Stimulated activated memory B cell treated with anti-CD40 and anti-IgM and Interleukin-4, amounts not matched to agents 10 μg/mL and 1 μg/mL and 100 μg/mL, for 72 hours (primary cell): ENCODE measurements at regions not wholly inside any gene's neighbourhood (a gene's known extent, or its start where the extent isn't known, plus 50 kb on each side); places are given as distances from the start of the nearest gene placed in this dataset.

Experiments used
- ATAC-seq: fragments of 150-1000 bp; cut with Tn5 transposase; 2 replicates; pipeline ENCODE4 v1.10.0; 2021
- H3K27ac Mint-ChIP-seq: one replicate; pipeline ENCODE4 v1.8.0; 2022; ENCODE audit warnings: mild to moderate bottlenecking, mixed read lengths
- H3K27me3 Mint-ChIP-seq: one replicate; pipeline ENCODE4 v1.8.0; 2022; ENCODE audit warnings: mixed read lengths
- H3K36me3 Mint-ChIP-seq: one replicate; pipeline ENCODE4 v1.8.0; 2022; ENCODE audit warnings: mixed read lengths
- H3K4me1 Mint-ChIP-seq: one replicate; pipeline ENCODE4 v1.8.0; 2022; ENCODE audit warnings: mixed read lengths
- H3K4me3 Mint-ChIP-seq: one replicate; pipeline ENCODE4 v1.8.0; 2022; ENCODE audit warnings: mild to moderate bottlenecking, moderate library complexity, mixed read lengths
- H3K9me3 Mint-ChIP-seq: one replicate; pipeline ENCODE4 v1.8.0; 2022; ENCODE audit warnings: mixed read lengths

DNA sequence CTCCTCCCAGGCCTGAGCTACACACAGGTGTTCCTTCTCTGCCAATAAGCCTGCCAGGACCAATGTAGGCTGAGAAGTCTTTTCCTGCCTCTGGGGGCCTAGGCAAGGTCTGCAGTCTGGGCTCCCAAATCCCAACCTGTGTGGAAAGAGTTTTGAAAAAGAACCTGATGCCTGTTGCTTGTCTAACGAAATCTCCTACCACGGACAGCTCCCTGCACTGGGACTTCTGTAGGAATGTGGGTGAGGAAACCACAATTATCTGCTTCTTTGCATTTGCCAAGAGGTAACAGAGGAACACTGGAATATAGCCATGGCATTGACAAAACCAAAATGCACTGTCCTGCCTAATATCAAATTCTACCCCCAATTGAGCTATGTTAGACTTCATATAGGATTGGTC is 877.0 kb upstream of the TMEM132C start:
- ATAC-seq = no peak
- Mint-ChIP-seq H3K27ac (no peak overlapping the region), H3K9me3 (no peaks in the 10 kb centered on the region), H3K36me3 (no peaks in the 10 kb centered on the region), H3K4me3 (no peak overlapping the region), H3K27me3 (no peaks in the 10 kb centered on the region), H3K4me1 (no peaks in the 10 kb centered on the region)

DNA sequence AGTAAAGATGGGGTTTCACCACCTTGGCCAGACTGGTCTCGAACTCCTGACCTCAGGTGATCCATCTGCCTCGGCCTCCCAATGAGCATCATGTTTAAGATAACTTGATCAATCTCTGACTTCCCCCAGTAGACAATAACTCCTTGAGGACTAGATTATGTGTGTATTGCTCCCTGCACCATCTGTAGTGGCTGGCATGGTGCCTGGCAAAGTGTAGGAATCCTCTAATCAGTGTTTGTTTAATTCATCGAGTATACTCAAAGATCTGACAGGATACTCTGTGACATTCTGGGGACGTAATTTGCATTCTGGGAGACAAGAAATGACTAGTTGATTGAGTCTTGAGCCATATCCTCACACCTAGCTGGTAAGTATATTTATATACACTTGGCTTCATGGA is 873.5 kb upstream of the TMEM132C start:
- H3K27ac Mint-ChIP-seq = no peak overlapping the region
- H3K27me3 Mint-ChIP-seq = no peaks in the 10 kb centered on the region
- ATAC-seq = no peak
- no peaks in the 10 kb centered on the region for H3K9me3 Mint-ChIP-seq
- H3K4me3 Mint-ChIP-seq = no peak overlapping the region
- no peaks in the 10 kb centered on the region for H3K36me3 Mint-ChIP-seq
- no peaks in the 10 kb centered on the region for H3K4me1 Mint-ChIP-seq

DNA sequence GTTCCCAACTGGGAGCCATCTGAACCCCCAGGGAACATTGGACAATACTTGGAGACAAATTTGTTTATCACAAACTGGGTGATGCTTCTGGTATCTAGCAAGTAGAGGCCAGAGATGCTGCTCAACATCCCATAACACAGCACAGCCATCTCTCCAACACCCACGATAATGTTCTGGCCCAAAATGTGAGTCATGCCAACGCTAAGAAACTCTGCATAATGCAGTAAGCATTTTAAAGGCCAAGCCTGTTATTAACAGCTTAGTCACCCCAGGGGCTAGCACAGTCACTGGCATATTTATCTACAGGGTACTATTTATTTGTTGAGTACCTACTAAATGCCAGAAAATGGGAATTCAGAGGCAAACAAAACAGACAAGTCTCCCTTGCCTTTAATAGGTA is 873.1 kb upstream of the TMEM132C start:
- ATAC-seq = no peak
- no peaks in the 10 kb centered on the region for H3K4me1 Mint-ChIP-seq
- H3K27me3 Mint-ChIP-seq = no peaks in the 10 kb centered on the region
- H3K36me3 Mint-ChIP-seq = no peaks in the 10 kb centered on the region
- no peak overlapping the region for H3K4me3 Mint-ChIP-seq
- H3K27ac Mint-ChIP-seq = no peak overlapping the region
- no peaks in the 10 kb centered on the region for H3K9me3 Mint-ChIP-seq

DNA sequence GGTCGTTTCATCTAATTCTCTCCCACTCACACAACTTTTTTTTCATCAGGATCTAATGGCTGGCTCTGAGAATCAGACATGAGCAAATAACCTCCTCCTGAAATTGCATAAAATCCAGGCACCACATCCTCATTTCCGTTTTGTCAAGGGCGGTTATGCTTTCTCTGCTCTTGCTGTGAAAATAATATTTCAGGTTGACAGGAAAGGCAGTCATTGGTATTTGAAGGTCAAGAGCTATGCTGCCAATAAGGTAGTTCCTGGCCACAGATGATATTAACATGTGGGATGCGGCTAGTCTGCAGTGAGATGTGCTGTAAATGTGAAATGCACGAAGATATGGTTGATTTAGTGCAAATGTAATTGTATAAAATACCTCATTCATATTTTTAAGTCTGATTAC is 870.2 kb upstream of the TMEM132C start:
- Mint-ChIP-seq H3K27me3 (no peaks in the 10 kb centered on the region), H3K9me3 (no peaks in the 10 kb centered on the region), H3K4me1 (no peaks in the 10 kb centered on the region), H3K4me3 (no peak overlapping the region), H3K27ac (no peak overlapping the region), H3K36me3 (no peaks in the 10 kb centered on the region)
- ATAC-seq = no peak

DNA sequence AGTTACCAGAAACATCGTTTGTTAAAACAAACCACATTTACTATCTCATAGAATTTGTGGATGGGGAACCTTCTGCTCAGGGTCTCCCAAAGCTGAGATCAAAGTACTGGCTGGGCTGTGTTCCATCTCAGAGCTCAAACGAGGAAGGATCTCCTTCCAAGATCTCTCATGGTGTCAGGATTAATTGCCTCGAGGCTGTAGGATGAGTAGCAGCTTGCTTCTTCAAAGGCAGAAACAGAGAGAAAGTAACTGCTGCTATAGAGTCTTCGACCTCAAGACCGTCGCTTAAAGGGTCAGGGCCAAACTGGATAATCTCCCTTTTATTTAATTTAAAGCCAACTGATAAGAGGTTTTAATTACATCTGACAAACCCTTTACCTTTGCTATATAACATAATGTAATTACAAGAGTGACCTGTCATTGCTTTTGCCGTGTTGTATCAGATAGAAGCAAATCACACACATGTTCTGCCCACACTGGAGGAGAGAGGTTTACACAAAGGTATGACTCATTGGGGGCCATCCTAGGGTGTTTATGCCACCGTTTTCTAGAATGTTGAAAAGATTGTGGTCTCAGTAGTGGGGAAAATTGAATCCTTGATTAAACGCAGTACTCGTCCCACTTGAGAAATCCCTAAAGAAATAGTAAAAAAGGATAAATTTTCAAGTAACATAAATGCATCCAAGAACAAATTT is 868.8 kb upstream of the TMEM132C start:
- no peaks in the 10 kb centered on the region for H3K4me1 Mint-ChIP-seq
- H3K27ac Mint-ChIP-seq = no peak overlapping the region
- peaks cover 2% of the 10 kb centered on the region for H3K9me3 Mint-ChIP-seq
- H3K36me3 Mint-ChIP-seq = no peaks in the 10 kb centered on the region
- H3K27me3 Mint-ChIP-seq = no peaks in the 10 kb centered on the region
- no peak overlapping the region for H3K4me3 Mint-ChIP-seq
- ATAC-seq = no peak

DNA sequence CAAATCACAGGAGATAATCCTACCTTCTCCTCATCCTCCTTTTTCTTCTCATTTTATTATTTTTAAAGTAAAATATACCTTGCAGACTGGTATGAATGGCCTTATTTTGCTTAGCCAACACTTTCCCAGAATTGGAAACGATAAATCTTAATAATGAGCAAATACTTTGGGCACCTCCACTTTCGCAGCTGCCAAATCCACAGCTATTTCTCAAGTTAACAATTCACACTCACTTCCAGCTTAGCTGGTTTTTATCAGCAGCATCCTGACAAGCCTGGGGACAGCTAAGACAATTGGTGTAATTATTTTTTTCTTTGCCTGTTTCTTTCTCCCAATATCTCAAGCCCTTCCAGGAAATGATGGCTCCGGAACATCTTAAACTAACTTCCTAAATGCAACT is 867.5 kb upstream of the TMEM132C start:
- Mint-ChIP-seq H3K4me3 (no peak overlapping the region), H3K9me3 (peaks cover 2% of the 10 kb centered on the region)
- ATAC-seq = no peak

GRCh38 chr12:127400221-127400620 is 866.7 kb upstream of the TMEM132C start:
- H3K27me3 Mint-ChIP-seq = no peaks in the 10 kb centered on the region
- no peak overlapping the region for H3K4me3 Mint-ChIP-seq
- no peaks in the 10 kb centered on the region for H3K4me1 Mint-ChIP-seq
- ATAC-seq = no peak
- peaks cover 2% of the 10 kb centered on the region for H3K9me3 Mint-ChIP-seq
- no peaks in the 10 kb centered on the region for H3K36me3 Mint-ChIP-seq
- H3K27ac Mint-ChIP-seq = no peak overlapping the region

More for the DNA sequence above, 867.5 kb upstream of the TMEM132C start:
- H3K27ac Mint-ChIP-seq = no peak overlapping the region
- no peaks in the 10 kb centered on the region for H3K4me1 Mint-ChIP-seq
- H3K36me3 Mint-ChIP-seq = no peaks in the 10 kb centered on the region
- H3K27me3 Mint-ChIP-seq = no peaks in the 10 kb centered on the region

GRCh38 chr12:127401005-127401404 is 866.0 kb upstream of the TMEM132C start:
- H3K27ac Mint-ChIP-seq = no peak overlapping the region
- no peaks in the 10 kb centered on the region for H3K36me3 Mint-ChIP-seq
- no peaks in the 10 kb centered on the region for H3K27me3 Mint-ChIP-seq
- H3K9me3 Mint-ChIP-seq = peaks cover 2% of the 10 kb centered on the region
- ATAC-seq = no peak
- H3K4me3 Mint-ChIP-seq = no peak overlapping the region
- no peaks in the 10 kb centered on the region for H3K4me1 Mint-ChIP-seq

DNA sequence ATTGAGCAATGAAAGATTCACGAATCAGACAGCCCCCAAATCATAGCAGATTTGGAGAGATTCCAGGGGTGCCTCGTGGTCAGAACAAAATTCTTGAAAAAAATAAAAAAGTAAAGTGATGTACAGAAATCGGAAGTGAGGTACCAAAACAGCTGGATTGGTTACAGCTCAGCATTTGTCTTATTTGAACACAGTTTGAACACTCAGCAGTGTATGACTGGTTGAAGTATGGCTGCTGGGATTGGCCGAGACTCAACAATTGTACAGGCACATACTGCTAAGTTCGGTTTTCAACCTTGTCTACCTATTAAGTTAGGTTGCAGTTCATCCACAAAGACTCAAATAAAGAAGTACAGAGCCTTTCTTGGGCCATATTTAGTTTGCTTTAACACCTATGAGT is 865.4 kb upstream of the TMEM132C start:
- no peaks in the 10 kb centered on the region for H3K27me3 Mint-ChIP-seq
- H3K4me3 Mint-ChIP-seq = no peak overlapping the region
- H3K9me3 Mint-ChIP-seq = peaks cover 2% of the 10 kb centered on the region
- H3K4me1 Mint-ChIP-seq = no peaks in the 10 kb centered on the region
- no peaks in the 10 kb centered on the region for H3K36me3 Mint-ChIP-seq
- no peak for ATAC-seq
- H3K27ac Mint-ChIP-seq = no peak overlapping the region

DNA sequence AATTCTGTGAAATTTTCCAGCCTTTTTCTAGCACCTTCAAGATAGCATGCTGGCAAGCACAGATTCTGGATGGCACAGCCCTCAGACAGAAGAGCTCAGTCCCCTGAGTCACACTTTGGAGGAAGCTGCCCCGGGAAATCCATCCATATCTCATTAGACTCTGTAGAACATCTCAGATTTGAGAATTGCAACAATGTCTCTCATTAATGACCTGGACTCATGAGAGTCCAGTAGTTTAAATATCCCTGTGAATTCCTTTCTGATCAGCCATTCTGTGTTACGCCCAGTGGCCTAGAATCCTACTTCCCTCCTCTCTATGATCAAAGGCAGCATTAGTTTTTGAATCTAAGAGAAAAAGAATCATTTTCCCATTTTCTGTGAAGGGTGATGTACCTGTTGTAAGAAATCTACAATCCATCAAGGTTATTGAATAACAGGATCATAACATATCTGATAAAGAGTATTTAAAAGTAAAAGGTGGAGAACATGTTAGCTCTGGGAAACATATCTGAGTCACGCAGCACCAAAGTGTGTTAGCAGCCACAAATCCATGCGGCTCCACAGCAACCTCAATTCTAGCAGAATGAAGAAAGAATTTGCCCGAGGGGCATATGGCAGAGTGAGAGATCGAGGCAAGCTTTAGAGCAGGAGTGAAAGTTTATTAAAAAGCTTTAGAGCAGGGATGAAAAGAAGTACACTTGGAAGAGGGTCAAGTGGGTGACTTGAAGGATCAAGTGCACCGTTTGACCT is 855.6 kb upstream of the TMEM132C start:
- no peaks in the 10 kb centered on the region for H3K9me3 Mint-ChIP-seq
- H3K4me1 Mint-ChIP-seq = no peaks in the 10 kb centered on the region
- H3K27me3 Mint-ChIP-seq = no peaks in the 10 kb centered on the region
- no peaks in the 10 kb centered on the region for H3K36me3 Mint-ChIP-seq
- H3K4me3 Mint-ChIP-seq = no peak overlapping the region
- ATAC-seq = no peak
- H3K27ac Mint-ChIP-seq = no peak overlapping the region

- no peak for ATAC-seq
- no peak overlapping the region for H3K27ac Mint-ChIP-seq
- no peaks in the 10 kb centered on the region for H3K36me3 Mint-ChIP-seq
- no peaks in the 10 kb centered on the region for H3K4me1 Mint-ChIP-seq
- H3K27me3 Mint-ChIP-seq = no peaks in the 10 kb centered on the region
- H3K4me3 Mint-ChIP-seq = no peak overlapping the region
- peaks cover 3% of the 10 kb centered on the region for H3K9me3 Mint-ChIP-seq
Measured at GRCh38 chr12:127411981-127412380, 855.0 kb upstream of the TMEM132C start.

DNA sequence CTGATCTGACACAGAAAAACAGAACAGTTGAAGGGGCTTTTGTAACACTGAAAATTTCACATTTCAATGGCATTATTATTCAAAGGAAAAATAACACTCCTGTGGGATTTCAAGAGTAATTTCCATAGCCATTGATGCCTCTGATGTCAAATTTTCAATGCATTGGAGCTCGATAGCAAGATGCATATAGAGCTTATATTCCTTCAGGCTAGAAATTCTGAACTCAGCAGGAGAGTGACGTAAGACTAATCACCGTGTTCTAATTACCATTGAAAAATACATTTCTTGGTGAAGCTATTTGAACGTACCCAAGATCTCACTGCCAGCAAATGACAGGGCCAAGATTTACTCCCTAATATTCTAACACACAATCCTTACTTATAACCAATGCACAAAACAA is 854.1 kb upstream of the TMEM132C start:
- no peaks in the 10 kb centered on the region for H3K27me3 Mint-ChIP-seq
- H3K27ac Mint-ChIP-seq = no peak overlapping the region
- no peak overlapping the region for H3K4me3 Mint-ChIP-seq
- no peaks in the 10 kb centered on the region for H3K36me3 Mint-ChIP-seq
- peaks cover 6% of the 10 kb centered on the region for H3K9me3 Mint-ChIP-seq
- no peak for ATAC-seq
- no peaks in the 10 kb centered on the region for H3K4me1 Mint-ChIP-seq

GRCh38 chr12:127414186-127414585 is 852.8 kb upstream of the TMEM132C start:
- Mint-ChIP-seq H3K4me1 (no peaks in the 10 kb centered on the region), H3K9me3 (peaks cover 11% of the 10 kb centered on the region), H3K36me3 (no peaks in the 10 kb centered on the region), H3K27me3 (no peaks in the 10 kb centered on the region), H3K27ac (no peak overlapping the region), H3K4me3 (no peak overlapping the region)
- no peak for ATAC-seq

DNA sequence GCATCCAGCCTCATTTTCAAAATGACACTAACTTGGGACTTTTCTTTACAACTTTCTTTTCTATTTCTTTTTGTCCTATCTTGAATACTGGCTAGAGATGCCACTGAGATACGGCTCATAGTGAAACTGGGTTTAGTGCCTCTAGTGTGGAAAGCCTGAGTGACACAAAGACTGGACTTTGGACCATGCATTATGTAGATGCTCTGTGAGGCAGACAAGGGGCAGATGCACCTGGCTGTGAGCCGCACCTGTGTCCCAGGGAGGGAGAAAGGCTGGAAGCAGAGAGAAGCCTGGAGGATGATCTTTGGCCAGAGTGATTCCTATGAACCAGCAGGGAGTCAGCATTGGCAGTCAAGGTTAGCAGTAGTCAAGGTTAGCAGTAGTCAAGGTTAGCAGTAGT is 852.3 kb upstream of the TMEM132C start:
- H3K4me3 Mint-ChIP-seq = no peak overlapping the region
- no peaks in the 10 kb centered on the region for H3K36me3 Mint-ChIP-seq
- H3K4me1 Mint-ChIP-seq = no peaks in the 10 kb centered on the region
- no peak overlapping the region for H3K27ac Mint-ChIP-seq
- peaks cover 11% of the 10 kb centered on the region for H3K9me3 Mint-ChIP-seq
- ATAC-seq = no peak
- no peaks in the 10 kb centered on the region for H3K27me3 Mint-ChIP-seq

- no peak for ATAC-seq
- H3K9me3 Mint-ChIP-seq = peaks cover 13% of the 10 kb centered on the region
- no peaks in the 10 kb centered on the region for H3K36me3 Mint-ChIP-seq
- H3K4me3 Mint-ChIP-seq = no peak overlapping the region
- H3K27ac Mint-ChIP-seq = no peak overlapping the region
- no peaks in the 10 kb centered on the region for H3K27me3 Mint-ChIP-seq
- no peaks in the 10 kb centered on the region for H3K4me1 Mint-ChIP-seq
Measured at GRCh38 chr12:127416796-127417195, 850.2 kb upstream of the TMEM132C start.

GRCh38 chr12:127419111-127419510 is 847.9 kb upstream of the TMEM132C start:
- Mint-ChIP-seq H3K36me3 (no peaks in the 10 kb centered on the region), H3K4me3 (no peak overlapping the region), H3K27ac (no peak overlapping the region), H3K4me1 (no peaks in the 10 kb centered on the region), H3K27me3 (no peaks in the 10 kb centered on the region), H3K9me3 (peaks cover 13% of the 10 kb centered on the region)
- no peak for ATAC-seq
